ENCODE measurements at regions not wholly inside any gene's neighbourhood (a gene's known extent, or its start where the extent isn't known, plus 50 kb on each side); places are given as distances from the start of the nearest gene placed in this dataset.

- TF ChIP-seq CTCF (IDR thresholded peaks at IDR 0.05) (no peak), POLR2A (IDR thresholded peaks at IDR 0.05) (no peak)
Observed at GRCh38 chr2:19187323-19188020, 171.0 kb downstream of the OSR1 start.

Data from ovary (tissue), 3 donors.